Limb (tissue), 2 donors: ENCODE measurements at regions not wholly inside any gene's neighbourhood (a gene's known extent, or its start where the extent isn't known, plus 50 kb on each side); places are given as distances from the start of the nearest gene placed in this dataset.
"Not testable (repeated sequence)": the region's sequence is repeated elsewhere in the genome, so short reads cannot be mapped to it uniquely, and the experiment has no call there.

Source experiments
- DNase-seq, 2 donors: peaks; one replicate each; pipeline ENCODE4 v3.0.0-alpha.2; 2016; ENCODE audit errors: extremely low spot score in 2 of 2

- DNase-seq = no peak
Observed at GRCh38 chr2:122703676-122704075, 948.2 kb downstream of the TSN start.

- no peak for DNase-seq
Observed at GRCh38 chr2:122704109-122704563, 948.7 kb downstream of the TSN start.

- DNase-seq = no peak
Observed at GRCh38 chr2:122705746-122706145, 950.3 kb downstream of the TSN start.

- DNase-seq = no peak
Observed at GRCh38 chr2:122706757-122707223, 951.3 kb downstream of the TSN start.

GRCh38 chr2:122707224-122707824 is 951.9 kb downstream of the TSN start:
- no peak for DNase-seq

- DNase-seq = no peak
Observed at GRCh38 chr2:122710049-122710448, 954.6 kb downstream of the TSN start.

GRCh38 chr2:122713800-122714199 is 958.3 kb downstream of the TSN start:
- no peak for DNase-seq

- not testable (repeated sequence) for DNase-seq
Observed at GRCh38 chr2:122720822-122721221, 965.4 kb downstream of the TSN start.

- DNase-seq = peak in 1 of 2 donors; percentile 19
Observed at GRCh38 chr2:122734766-122735424, 979.4 kb downstream of the TSN start.

- no peak for DNase-seq
Observed at GRCh38 chr2:122736279-122736678, 980.8 kb downstream of the TSN start.

- DNase-seq = no peak
Observed at GRCh38 chr2:122737429-122738077, 982.1 kb downstream of the TSN start.

GRCh38 chr2:122739732-122740593 is 984.5 kb downstream of the TSN start:
- DNase-seq = no peak

- DNase-seq = no peak
Observed at GRCh38 chr2:122740594-122740948, 985.1 kb downstream of the TSN start.

- no peak for DNase-seq
Observed at GRCh38 chr2:122741403-122741802, 986.0 kb downstream of the TSN start.

- no peak for DNase-seq
Observed at GRCh38 chr2:122743021-122743675, 987.7 kb downstream of the TSN start.

GRCh38 chr2:122745603-122746002 is 990.2 kb downstream of the TSN start:
- DNase-seq = no peak

- no peak for DNase-seq
Observed at GRCh38 chr2:122747670-122748069, 992.2 kb downstream of the TSN start.

GRCh38 chr2:122748552-122749011 is 993.1 kb downstream of the TSN start:
- no peak for DNase-seq

- no peak for DNase-seq
Observed at GRCh38 chr2:122749405-122749804, 994.0 kb downstream of the TSN start.

- DNase-seq = no peak
Observed at GRCh38 chr2:122750095-122750494, 994.6 kb downstream of the TSN start.

GRCh38 chr2:122750808-122751207 is 995.4 kb downstream of the TSN start:
- no peak for DNase-seq
